HG03565 (cell line): ENCODE measurements at regions not wholly inside any gene's neighbourhood (a gene's known extent, or its start where the extent isn't known, plus 50 kb on each side); places are given as distances from the start of the nearest gene placed in this dataset.
A peak's percentile ranks its signal among the peaks of the same experiment; 100 is the strongest.

ENCODE experiments used
- ATAC-seq: cut with Tn5 transposase; IDR thresholded peaks from one replicate; pipeline ENCODE4 v1.9.1; 2021; ENCODE audit warnings: mild to moderate bottlenecking, moderate library complexity; ENCODE audit not compliant: unreplicated experiment

DNA sequence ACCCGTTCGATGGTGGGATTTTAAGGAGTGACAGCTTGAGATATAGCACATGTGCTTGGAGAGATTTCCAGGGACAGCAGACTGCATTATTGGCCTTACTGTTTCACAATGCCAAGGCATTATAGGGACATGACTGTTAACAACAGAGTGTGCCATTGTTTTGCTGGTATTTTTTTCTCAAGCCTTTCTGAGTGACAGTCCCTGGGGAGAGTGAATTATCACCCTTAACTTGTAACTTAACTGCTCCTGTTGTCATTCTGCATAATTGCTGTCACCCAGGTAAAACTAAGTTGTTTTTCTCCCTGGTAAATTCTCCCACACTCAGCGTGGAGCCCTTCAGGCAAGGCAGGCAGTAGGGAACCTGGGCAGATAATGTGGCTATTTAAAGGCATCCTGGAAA is 989.2 kb upstream of the LCORL start:
- no peak for ATAC-seq

DNA sequence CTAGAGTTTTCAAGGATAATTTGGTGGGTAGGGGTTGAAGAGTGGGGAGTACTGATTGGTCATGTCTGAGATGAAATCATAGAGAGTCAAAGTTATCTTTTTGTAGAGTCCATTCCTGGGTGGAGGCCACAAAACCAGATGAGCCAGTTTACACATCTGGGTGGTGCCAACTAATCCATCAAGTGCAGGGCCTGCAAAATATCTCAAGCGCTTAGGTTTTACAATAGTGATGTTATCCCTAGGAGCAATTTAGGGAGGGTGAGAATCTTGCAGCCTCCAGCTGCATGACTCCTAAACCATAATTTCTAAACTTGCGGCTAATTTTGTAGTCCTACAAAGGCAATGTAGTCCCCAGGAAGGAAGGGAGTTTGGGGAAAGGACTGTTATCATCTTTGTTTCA is 988.3 kb upstream of the LCORL start:
- ATAC-seq: no peak

GRCh38 chr4:19005211-19005610 is 983.7 kb upstream of the LCORL start:
- ATAC-seq: no peak

DNA sequence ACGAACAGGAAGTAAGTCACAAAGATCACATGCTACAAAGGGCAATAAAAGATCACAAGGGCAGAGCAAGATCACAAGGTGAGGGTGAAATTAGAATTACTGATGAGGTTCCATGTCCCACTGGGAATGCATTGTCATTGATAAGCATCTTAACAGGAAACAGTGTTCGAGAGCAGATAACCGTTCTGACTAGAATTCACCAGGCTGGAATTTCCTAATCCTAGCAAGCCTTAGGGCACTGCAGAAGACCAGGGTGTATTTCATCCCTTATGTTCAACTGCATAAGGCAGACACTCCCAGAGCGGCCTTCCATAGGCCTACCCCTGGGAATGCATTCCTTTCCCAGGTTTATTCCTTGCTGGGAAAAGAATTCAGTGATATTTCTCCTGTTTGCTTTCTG is 980.6 kb upstream of the LCORL start:
- no peak for ATAC-seq

GRCh38 chr4:18999595-18999994 is 978.0 kb upstream of the LCORL start:
- no peak for ATAC-seq

GRCh38 chr4:18981234-18981615 is 959.7 kb upstream of the LCORL start:
- no peak for ATAC-seq

DNA sequence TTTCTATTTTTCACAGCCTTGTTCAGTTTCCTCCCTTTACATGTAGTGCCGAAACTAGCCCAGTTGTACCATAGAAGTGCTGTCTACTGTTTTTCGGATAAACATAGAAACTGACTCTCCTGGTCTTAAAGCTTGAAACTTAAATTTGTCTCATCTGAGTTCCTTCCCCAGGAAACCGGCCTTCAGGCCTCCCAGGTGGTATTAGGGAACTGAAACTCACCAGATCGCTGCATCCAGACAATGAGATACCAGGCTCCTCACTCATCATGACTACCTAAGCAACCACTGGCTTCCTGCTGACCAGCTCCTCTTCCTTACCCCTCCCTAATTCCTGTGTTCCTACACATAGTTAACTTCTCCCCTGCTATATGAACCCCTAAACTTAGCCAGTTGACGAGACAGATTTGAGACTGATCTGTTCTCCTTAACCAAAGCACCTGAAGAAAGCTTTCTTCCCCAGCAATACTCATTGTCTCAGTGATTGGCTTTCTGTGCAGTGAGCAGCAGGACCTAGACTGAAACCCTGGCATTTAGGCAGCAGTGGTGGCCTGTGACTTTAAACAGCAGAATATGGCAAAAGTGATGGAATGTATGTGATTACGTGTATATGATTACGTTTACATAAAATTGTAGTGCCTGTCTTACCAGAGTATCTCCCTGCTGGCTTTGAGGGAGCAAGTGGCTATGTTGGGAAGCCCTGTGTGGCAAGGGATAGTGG is 959.1 kb upstream of the LCORL start:
- peak; percentile 91 for ATAC-seq

DNA sequence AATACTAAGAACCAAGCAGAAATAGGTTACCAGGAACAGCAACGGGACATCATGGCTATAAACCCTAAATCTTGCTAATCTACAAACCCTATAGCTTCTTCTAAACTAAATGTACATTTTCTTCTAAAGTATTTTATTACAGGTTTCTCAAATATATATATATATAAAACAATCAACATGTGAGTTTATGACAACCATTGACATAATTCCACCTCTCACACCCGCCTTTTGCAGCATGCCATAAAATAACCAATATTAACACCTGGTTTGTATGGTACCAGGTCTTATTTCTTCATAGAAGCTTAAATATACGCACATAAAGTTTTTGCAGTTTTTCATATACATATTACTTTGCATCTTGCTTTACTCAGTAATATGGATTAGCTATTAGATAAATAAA is 955.3 kb upstream of the LCORL start:
- ATAC-seq: no peak

DNA sequence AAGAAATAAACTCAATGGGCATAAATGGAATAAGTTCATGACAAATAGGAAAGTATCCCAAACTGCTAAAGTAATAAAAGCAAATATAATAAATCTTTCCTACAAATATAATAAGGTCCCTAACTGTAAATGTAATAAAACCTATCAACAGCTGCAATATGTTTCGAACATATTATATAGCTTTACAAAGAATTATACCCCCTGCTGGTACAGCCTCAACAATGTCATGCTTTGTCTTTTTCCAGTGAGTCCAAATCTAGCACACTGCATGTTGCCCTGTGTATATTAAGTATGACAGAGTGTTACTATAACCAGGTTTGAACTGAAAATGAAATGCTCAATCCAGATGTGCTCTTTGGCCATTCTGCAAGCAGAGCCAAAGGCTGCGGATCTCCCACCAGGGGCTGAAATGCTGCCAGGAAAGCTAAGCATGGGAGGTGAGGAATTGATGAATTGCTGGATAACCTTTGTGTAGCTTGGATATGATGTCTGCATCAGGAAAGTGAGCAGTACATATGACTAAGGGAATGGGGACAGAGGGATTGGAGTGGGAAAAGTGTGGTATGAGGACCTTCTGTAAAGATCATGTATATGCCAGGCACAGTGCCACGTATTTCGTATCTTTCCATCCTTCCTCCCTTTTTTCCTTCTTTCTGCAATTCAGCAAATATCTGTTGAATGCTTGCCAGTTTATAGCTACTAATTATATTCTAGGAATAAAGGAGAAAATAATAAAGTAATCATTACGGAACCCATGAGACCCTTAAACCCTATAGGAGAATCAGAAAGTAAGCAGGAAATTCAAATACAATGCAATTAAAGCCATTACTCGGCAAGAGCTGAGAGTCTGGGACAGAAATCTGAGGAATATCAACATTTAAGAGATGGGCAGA is 954.6 kb upstream of the LCORL start:
- no peak for ATAC-seq

GRCh38 chr4:18973296-18973695 is 951.7 kb upstream of the LCORL start:
- ATAC-seq: no peak

DNA sequence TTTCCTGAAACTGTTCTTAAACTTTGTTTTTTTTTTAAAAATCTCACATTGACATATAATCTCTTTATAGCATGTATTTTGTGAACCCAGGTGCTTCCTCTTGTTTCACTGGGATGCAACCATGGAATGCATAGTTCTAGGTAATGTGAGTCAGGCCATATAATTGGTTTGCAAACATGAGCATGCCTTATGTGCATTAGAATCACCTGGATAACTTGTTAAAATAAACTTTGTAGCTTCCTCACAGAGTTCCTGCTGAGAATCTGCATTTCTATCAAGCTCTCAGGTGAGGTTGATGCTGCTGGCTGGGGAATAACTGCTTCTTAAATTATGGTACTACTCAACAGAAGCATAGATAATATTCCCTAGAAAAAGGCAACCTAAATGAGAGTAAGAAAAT is 940.3 kb upstream of the LCORL start:
- ATAC-seq: no peak

- ATAC-seq: no peak
Observed at GRCh38 chr4:18961266-18961665, 939.7 kb upstream of the LCORL start.

DNA sequence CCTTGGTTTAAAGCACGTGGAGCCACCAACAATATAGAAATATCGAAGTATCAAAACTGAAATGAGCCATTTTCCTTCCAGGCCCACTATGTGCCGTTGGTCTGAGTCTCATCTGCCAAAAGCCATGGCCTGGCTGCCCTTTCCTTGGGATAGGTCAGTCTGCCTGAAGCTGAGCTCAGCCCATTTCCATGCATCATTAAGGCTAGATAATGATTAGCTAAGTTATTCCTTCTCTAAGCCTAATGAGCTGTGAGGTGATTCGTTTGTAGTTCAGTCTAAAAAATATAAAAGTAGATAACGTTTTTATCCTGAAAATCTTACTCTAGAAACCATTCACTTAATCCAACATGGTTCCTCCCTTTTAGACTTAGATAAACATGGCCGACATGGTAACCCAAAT is 936.2 kb upstream of the LCORL start:
- ATAC-seq: no peak

DNA sequence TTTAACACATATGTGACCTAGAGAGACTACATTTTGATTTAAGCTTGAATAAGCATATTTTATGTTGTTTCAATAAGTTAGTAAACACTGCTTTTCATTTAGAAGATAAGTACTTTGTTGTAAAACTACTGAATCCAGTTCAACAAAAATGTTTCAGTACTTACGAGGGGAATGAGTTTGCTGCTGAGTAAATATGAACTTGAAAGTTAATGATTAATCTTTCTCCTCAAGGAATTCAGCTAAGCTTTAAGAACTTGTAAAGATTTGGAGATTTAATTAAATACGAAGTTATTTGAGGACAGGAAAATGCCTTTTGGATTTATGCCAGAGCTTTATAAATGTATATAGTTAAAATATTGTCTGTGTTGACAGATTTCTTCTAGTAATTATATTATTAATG is 933.0 kb upstream of the LCORL start:
- ATAC-seq: no peak

GRCh38 chr4:18953613-18954012 is 932.1 kb upstream of the LCORL start:
- ATAC-seq: no peak

GRCh38 chr4:18945464-18945863 is 923.9 kb upstream of the LCORL start:
- no peak for ATAC-seq

DNA sequence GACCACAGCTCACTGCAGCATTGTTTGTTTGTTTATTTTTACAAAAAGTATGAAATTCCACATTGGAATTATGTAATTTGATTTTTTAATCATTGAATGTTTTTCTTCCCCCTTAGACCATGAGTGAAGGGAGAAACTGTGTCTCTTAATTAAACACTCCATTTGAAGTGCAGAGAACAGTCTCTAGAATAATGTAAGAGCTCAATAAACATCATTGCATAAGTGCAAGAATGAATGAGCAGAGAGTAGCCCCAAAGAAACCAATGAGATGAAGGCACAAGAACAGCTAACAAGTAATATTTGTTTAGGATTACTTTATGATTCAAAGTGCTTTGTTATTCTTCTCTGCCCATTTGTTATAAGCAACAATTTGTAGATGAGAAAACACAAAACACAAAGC is 921.3 kb upstream of the LCORL start:
- no peak for ATAC-seq

GRCh38 chr4:18938343-18939099 is 917.0 kb upstream of the LCORL start:
- ATAC-seq: no peak

- ATAC-seq: no peak
Observed at GRCh38 chr4:18937746-18938145, 916.2 kb upstream of the LCORL start.

DNA sequence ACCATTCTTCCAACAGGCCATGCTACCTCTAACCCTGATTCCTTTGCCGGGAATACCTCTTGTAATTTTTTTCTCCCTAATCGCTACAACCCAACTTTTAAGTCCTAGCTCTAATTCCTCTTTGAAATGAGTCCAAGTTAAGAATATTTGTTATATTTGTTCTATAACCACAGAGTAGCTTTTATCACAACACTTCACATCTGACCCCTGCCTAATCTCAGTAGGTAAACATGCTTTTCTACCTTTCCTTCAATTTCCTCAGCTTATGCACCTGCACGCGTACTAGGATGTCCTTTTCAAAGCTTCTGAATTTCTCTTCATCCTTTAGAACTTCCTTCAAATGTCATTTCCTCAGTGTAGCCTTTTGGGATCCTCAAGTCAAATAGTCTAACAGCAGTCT is 915.5 kb upstream of the LCORL start:
- no peak for ATAC-seq

DNA sequence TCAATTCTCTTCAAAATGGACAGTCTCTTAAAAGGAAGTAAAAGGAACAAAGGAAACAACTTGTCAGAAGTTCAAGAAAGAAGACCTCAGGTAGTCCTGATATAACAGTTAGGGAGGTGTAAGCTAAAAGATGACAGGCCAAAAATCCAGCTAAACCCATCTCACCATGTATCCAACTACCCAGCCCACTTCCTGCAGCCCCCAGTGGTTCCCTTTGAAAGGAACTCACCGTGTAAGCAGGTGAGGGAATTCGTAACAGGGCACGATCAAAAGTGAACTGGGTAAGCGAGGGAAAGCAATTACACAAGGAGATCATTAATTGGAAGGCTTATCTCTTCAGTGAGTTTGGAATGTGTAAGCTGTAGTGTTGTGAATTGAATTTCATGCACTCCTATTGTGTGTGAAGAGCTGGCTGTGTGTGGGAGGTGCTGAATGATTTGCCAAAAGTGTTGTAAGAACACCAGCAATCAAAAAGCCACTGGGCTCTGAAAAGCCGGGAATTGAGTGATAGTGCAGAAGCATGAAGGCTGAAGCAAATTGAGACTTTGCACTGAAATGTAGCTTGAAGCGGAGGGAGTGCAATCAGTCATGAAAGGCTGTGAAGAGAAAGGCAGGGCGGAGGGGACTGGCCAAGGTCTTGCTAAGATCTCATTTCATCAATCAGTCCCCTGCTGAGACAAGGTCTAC is 914.2 kb upstream of the LCORL start:
- ATAC-seq: no peak
